ENCODE measurements at regions not wholly inside any gene's neighbourhood (a gene's known extent, or its start where the extent isn't known, plus 50 kb on each side); places are given as distances from the start of the nearest gene placed in this dataset.

GRCh38 chr15:98402486-98402885 is 245.9 kb upstream of the IGF1R start:
- Histone ChIP-seq H3K4me1 (ENCODE audit: insufficient read depth, low read length) (no peaks in the 10 kb centered on the region), H3K9me2 (replicated peaks; ENCODE audit: low read length) (no peaks in the 10 kb centered on the region), H3K27me3 (ENCODE audit: low read length) (peaks cover 58% of the 10 kb centered on the region), H3K4me2 (ENCODE audit: low read length) (no peak overlapping the region), H3K79me2 (ENCODE audit: low read length) (no peaks in the 10 kb centered on the region), H4K20me1 (ENCODE audit: low read length) (no peaks in the 10 kb centered on the region), H3K4me3 (ENCODE audit: low read length) (no peak overlapping the region), H3F3A (ENCODE audit: low read length, unreplicated experiment) (no peaks in the 10 kb centered on the region), H3K27ac (ENCODE audit: low read length) (no peak overlapping the region), H3K36me3 (ENCODE audit: low read depth, low read length) (no peaks in the 10 kb centered on the region), H3K9ac (ENCODE audit: low read length) (no peak overlapping the region), H3K9me3 (ENCODE audit: low read length) (no peaks in the 10 kb centered on the region), H2AFZ (ENCODE audit: low read length) (no peak overlapping the region)
- intact Hi-C loops (cut with micrococcal nuclease): no loop called here
- POLR2A ChIA-PET (ENCODE audit: unreplicated experiment): no interaction called here
- CTCF ChIA-PET: no interaction called here
- TF ChIP-seq EZH2phosphoT487 (IDR thresholded peaks at IDR 0.05; ENCODE audit: borderline replicate concordance, low read length) (no peak), CTCF (conservative IDR thresholded peaks at IDR 0.05; ENCODE audit: low read depth, low read length) (no peak), EZH2 (IDR thresholded peaks at IDR 0.05; ENCODE audit: low read length, unreplicated experiment) (no peak)
- ATAC-seq: no peak
- BruUV-seq (replicated peaks): no TSS peak
- no peak for DNase-seq

GRCh38 chr15:98403169-98403568 is 245.2 kb upstream of the IGF1R start:
- intact Hi-C loops (cut with micrococcal nuclease): no loop called here
- no peaks in the 10 kb centered on the region for H3K79me2 ChIP-seq (ENCODE audit: low read length)
- no peaks in the 10 kb centered on the region for H3K9me2 ChIP-seq (replicated peaks; ENCODE audit: low read length)
- peaks cover 52% of the 10 kb centered on the region for H3K27me3 ChIP-seq (ENCODE audit: low read length)
- H3K9ac ChIP-seq (ENCODE audit: low read length): no peak overlapping the region
- H3K36me3 ChIP-seq (ENCODE audit: low read depth, low read length): no peaks in the 10 kb centered on the region
- TF ChIP-seq CTCF (conservative IDR thresholded peaks at IDR 0.05; ENCODE audit: low read depth, low read length) (no peak), EZH2 (IDR thresholded peaks at IDR 0.05; ENCODE audit: low read length, unreplicated experiment) (no peak), EZH2phosphoT487 (IDR thresholded peaks at IDR 0.05; ENCODE audit: borderline replicate concordance, low read length) (no peak)
- BruUV-seq (replicated peaks): no TSS peak
- H3K27ac ChIP-seq (ENCODE audit: low read length): no peak overlapping the region
- H3K4me1 ChIP-seq (ENCODE audit: insufficient read depth, low read length): no peaks in the 10 kb centered on the region
- H3K9me3 ChIP-seq (ENCODE audit: low read length): no peaks in the 10 kb centered on the region
- ChIA-PET CTCF (no interaction called here), POLR2A (ENCODE audit: unreplicated experiment) (no interaction called here)
- no peak overlapping the region for H3K4me3 ChIP-seq (ENCODE audit: low read length)
- DNase-seq (no peak), ATAC-seq (no peak)
- no peaks in the 10 kb centered on the region for H4K20me1 ChIP-seq (ENCODE audit: low read length)
- H3F3A ChIP-seq (ENCODE audit: low read length, unreplicated experiment): no peaks in the 10 kb centered on the region
- no peak overlapping the region for H2AFZ ChIP-seq (ENCODE audit: low read length)
- no peak overlapping the region for H3K4me2 ChIP-seq (ENCODE audit: low read length)

GRCh38 chr15:98403569-98403968 is 244.8 kb upstream of the IGF1R start:
- Histone ChIP-seq H3K36me3 (ENCODE audit: low read depth, low read length) (no peaks in the 10 kb centered on the region), H3K27ac (ENCODE audit: low read length) (no peak overlapping the region), H3K4me2 (ENCODE audit: low read length) (no peak overlapping the region), H3K4me1 (ENCODE audit: insufficient read depth, low read length) (no peaks in the 10 kb centered on the region), H3K9me3 (ENCODE audit: low read length) (no peaks in the 10 kb centered on the region), H2AFZ (ENCODE audit: low read length) (no peak overlapping the region), H3F3A (ENCODE audit: low read length, unreplicated experiment) (no peaks in the 10 kb centered on the region), H3K9me2 (replicated peaks; ENCODE audit: low read length) (no peaks in the 10 kb centered on the region), H3K9ac (ENCODE audit: low read length) (no peak overlapping the region), H4K20me1 (ENCODE audit: low read length) (no peaks in the 10 kb centered on the region), H3K79me2 (ENCODE audit: low read length) (no peaks in the 10 kb centered on the region), H3K27me3 (ENCODE audit: low read length) (peaks cover 52% of the 10 kb centered on the region), H3K4me3 (ENCODE audit: low read length) (no peak overlapping the region)
- BruUV-seq (replicated peaks): no TSS peak
- TF ChIP-seq EZH2phosphoT487 (IDR thresholded peaks at IDR 0.05; ENCODE audit: borderline replicate concordance, low read length) (no peak), CTCF (conservative IDR thresholded peaks at IDR 0.05; ENCODE audit: low read depth, low read length) (no peak; the same call in 1 of the 2 replicates), EZH2 (IDR thresholded peaks at IDR 0.05; ENCODE audit: low read length, unreplicated experiment) (no peak)
- ChIA-PET CTCF (no interaction called here), POLR2A (ENCODE audit: unreplicated experiment) (no interaction called here)
- ATAC-seq: peak; percentile 31; the same call in 1 of the 2 replicates
- DNase-seq: no peak
- intact Hi-C loops (cut with micrococcal nuclease): no loop called here
